Smooth muscle cell (in vitro differentiated cells): ENCODE measurements at regions not wholly inside any gene's neighbourhood (a gene's known extent, or its start where the extent isn't known, plus 50 kb on each side); places are given as distances from the start of the nearest gene placed in this dataset.

ENCODE experiments used
- DNase-seq: peaks from one replicate; lab custom pipeline; 2025; ENCODE audit not compliant: unreplicated experiment; lab: John Stamatoyannopoulos, UW
- H2AFZ ChIP-seq: fragments of 200-600 bp; sonication (generic); 2 replicates; pipeline ENCODE4 v1.6.0; 2016; ENCODE audit warnings: antibody characterized with exemption, low read depth, mild to moderate bottlenecking
- H3F3A ChIP-seq: fragments of 200-600 bp; sonication (generic); 2 replicates; pipeline ENCODE4 v1.6.0; 2017; ENCODE audit warnings: antibody characterized with exemption, low read depth
- H3K27ac ChIP-seq: fragments of 200-600 bp; sonication (generic); 2 replicates; pipeline ENCODE4 v1.5.1; 2016; ENCODE audit warnings: low read depth, mild to moderate bottlenecking
- H3K27me3 ChIP-seq: fragments of 200-600 bp; sonication (generic); 2 replicates; pipeline ENCODE4 v1.6.1; 2016; ENCODE audit warnings: low read depth, mild to moderate bottlenecking
- H3K36me3 ChIP-seq: fragments of 200-600 bp; sonication (generic); 2 replicates; pipeline ENCODE4 v1.5.1; 2016; ENCODE audit warnings: low read depth
- H3K4me1 ChIP-seq: fragments of 200-600 bp; sonication (generic); 2 replicates; pipeline ENCODE4 v1.5.1; 2016; ENCODE audit warnings: low read depth
- H3K4me2 ChIP-seq: fragments of 200-600 bp; sonication (generic); 2 replicates; pipeline ENCODE4 v1.6.0; 2016; ENCODE audit warnings: mild to moderate bottlenecking
- H3K4me3 ChIP-seq: fragments of 200-600 bp; sonication (generic); 2 replicates; pipeline ENCODE4 v1.5.1; 2016; ENCODE audit warnings: mild to moderate bottlenecking
- H3K79me2 ChIP-seq: fragments of 200-600 bp; sonication (generic); 2 replicates; pipeline ENCODE4 v1.6.0; 2016; ENCODE audit warnings: low read depth, mild to moderate bottlenecking
- H3K9ac ChIP-seq: fragments of 200-600 bp; sonication (generic); 2 replicates; pipeline ENCODE4 v1.6.0; 2016; ENCODE audit warnings: low read depth
- H3K9me3 ChIP-seq: fragments of 200-600 bp; sonication (generic); replicated peaks from 2 replicates; pipeline ENCODE4 v1.5.1; 2016; ENCODE audit warnings: low read depth
- H4K20me1 ChIP-seq: fragments of 200-600 bp; sonication (generic); 2 replicates; pipeline ENCODE4 v1.6.0; 2016; ENCODE audit warnings: low read depth
- CTCF ChIP-seq: fragments of 200-600 bp; sonication (generic); IDR thresholded peaks from 2 replicates; pipeline ENCODE4 v1.5.1; 2017; ENCODE audit warnings: borderline replicate concordance, mild to moderate bottlenecking, antibody characterized with exemption; ENCODE audit not compliant: insufficient read depth, poor library complexity, severe bottlenecking
- WGBS: methylation state at CpG from one replicate; pipeline ENCODE4 v1.1.7; 2016; ENCODE audit warnings: low lambda C conversion rate; 5-methylcytosine and 5-hydroxymethylcytosine counted together

GRCh38 chr13:40465015-40465390 lies 201.4 kb downstream of the FOXO1 start:
- H3K9ac ChIP-seq = no peak overlapping the region
- no peaks in the 10 kb centered on the region for H3K4me1 ChIP-seq
- no peak for DNase-seq
- H3K27ac ChIP-seq = no peak overlapping the region
- no peaks in the 10 kb centered on the region for H3K27me3 ChIP-seq
- no peaks in the 10 kb centered on the region for H3K9me3 ChIP-seq
- H3K79me2 ChIP-seq = no peaks in the 10 kb centered on the region
- H2AFZ ChIP-seq = no peak overlapping the region
- TF ChIP-seq CTCF = no peak
- 88% methylated on average over 3 of the region's 3 CpGs for WGBS
- H3K4me3 ChIP-seq = no peak overlapping the region
- no peaks in the 10 kb centered on the region for H4K20me1 ChIP-seq
- H3K36me3 ChIP-seq = no peaks in the 10 kb centered on the region
- H3K4me2 ChIP-seq = no peak overlapping the region
- H3F3A ChIP-seq = no peaks in the 10 kb centered on the region

GRCh38 chr13:40466272-40466671 lies 200.2 kb downstream of the FOXO1 start:
- H3K9ac ChIP-seq = no peak overlapping the region
- no peaks in the 10 kb centered on the region for H3K9me3 ChIP-seq
- H3K27me3 ChIP-seq = no peaks in the 10 kb centered on the region
- H3K36me3 ChIP-seq = no peaks in the 10 kb centered on the region
- H3K4me1 ChIP-seq = no peaks in the 10 kb centered on the region
- H3K27ac ChIP-seq = no peak overlapping the region
- H3F3A ChIP-seq = no peaks in the 10 kb centered on the region
- DNase-seq = no peak
- H4K20me1 ChIP-seq = no peaks in the 10 kb centered on the region
- 95% methylated on average over 6 of the region's 6 CpGs for WGBS
- H3K79me2 ChIP-seq = no peaks in the 10 kb centered on the region
- H3K4me3 ChIP-seq = no peak overlapping the region
- H3K4me2 ChIP-seq = no peak overlapping the region
- no peak overlapping the region for H2AFZ ChIP-seq
- TF ChIP-seq CTCF = no peak

GRCh38 chr13:40468227-40468838 lies 198.1 kb downstream of the FOXO1 start:
- no peak for DNase-seq
- no peaks in the 10 kb centered on the region for H3K36me3 ChIP-seq
- H3K9ac ChIP-seq = no peak overlapping the region
- no peak overlapping the region for H3K27ac ChIP-seq
- no peaks in the 10 kb centered on the region for H3F3A ChIP-seq
- no peak overlapping the region for H3K4me3 ChIP-seq
- no peaks in the 10 kb centered on the region for H3K27me3 ChIP-seq
- no peaks in the 10 kb centered on the region for H3K9me3 ChIP-seq
- no peak overlapping the region for H3K4me2 ChIP-seq
- TF ChIP-seq CTCF = no peak
- H2AFZ ChIP-seq = no peak overlapping the region
- no peaks in the 10 kb centered on the region for H4K20me1 ChIP-seq
- H3K4me1 ChIP-seq = no peaks in the 10 kb centered on the region
- no peaks in the 10 kb centered on the region for H3K79me2 ChIP-seq
- 82% methylated on average over 2 of the region's 2 CpGs for WGBS

GRCh38 chr13:40469581-40470310 lies 196.7 kb downstream of the FOXO1 start:
- no peaks in the 10 kb centered on the region for H3F3A ChIP-seq
- no peaks in the 10 kb centered on the region for H4K20me1 ChIP-seq
- 88% methylated on average over 12 of the region's 12 CpGs for WGBS
- H3K27ac ChIP-seq = no peak overlapping the region
- H3K79me2 ChIP-seq = no peaks in the 10 kb centered on the region
- TF ChIP-seq CTCF = no peak
- no peaks in the 10 kb centered on the region for H3K27me3 ChIP-seq
- no peaks in the 10 kb centered on the region for H3K9me3 ChIP-seq
- H3K4me3 ChIP-seq = no peak overlapping the region
- DNase-seq = no peak
- no peak overlapping the region for H2AFZ ChIP-seq
- no peaks in the 10 kb centered on the region for H3K4me1 ChIP-seq
- no peaks in the 10 kb centered on the region for H3K36me3 ChIP-seq
- H3K4me2 ChIP-seq = no peak overlapping the region
- no peak overlapping the region for H3K9ac ChIP-seq
